NCI-H2171 (cell line): ENCODE measurements at regions not wholly inside any gene's neighbourhood (a gene's known extent, or its start where the extent isn't known, plus 50 kb on each side); places are given as distances from the start of the nearest gene placed in this dataset.

Source experiments
- DNase-seq: peaks from one replicate; lab custom pipeline; 2025; lab: John Stamatoyannopoulos, UW

DNA sequence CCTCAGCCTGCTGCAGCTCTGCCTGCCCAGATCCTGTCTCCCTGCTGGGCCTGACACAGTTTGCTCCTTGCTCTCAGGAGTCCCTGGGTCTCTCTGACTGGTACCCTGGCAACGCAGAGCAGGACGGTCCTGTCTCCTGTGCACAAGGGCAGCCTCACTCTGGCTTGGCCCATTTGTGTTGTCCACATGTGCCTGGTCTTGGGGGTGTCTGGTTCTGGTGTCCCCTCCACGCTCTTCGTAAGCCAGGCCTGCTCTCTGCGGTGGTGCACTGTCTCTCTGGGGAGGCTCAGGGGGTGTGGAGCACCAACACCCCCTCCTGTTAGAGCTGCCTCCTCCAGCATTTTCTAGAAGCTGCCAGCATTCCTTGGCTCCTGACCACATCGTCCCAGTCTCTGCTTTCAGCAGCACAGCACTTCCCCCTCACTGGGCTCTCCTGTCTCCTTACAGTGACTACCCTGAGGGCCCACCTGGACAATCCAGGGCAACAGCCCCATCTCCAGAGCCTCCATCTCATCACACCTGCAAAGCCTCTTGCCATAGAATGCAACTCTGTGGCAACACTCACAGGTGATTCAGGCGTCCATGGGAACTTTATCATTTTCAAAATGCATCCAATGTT, 235.6 kb upstream of the HS6ST1 start:
- no peak for DNase-seq

DNA sequence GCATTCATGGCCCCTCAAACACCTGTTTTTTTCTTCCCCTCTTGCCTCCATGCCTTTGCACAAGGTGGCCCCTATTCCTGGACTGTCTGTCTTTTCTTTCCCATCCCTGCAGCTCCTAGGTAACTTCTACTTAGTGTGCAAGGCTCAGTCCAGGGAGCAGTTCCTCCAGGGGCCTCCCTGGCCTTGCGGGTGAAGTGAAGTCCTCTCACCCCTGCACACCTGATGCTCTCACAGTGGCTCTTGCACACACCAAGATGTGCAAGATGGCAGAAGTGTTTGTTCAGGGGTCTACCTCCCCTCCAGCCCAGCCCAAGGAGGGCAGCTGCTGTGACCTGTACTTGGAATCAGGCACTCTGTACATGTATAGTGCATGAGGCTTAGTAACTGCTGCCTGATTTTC, 236.8 kb upstream of the HS6ST1 start:
- no peak for DNase-seq

DNA sequence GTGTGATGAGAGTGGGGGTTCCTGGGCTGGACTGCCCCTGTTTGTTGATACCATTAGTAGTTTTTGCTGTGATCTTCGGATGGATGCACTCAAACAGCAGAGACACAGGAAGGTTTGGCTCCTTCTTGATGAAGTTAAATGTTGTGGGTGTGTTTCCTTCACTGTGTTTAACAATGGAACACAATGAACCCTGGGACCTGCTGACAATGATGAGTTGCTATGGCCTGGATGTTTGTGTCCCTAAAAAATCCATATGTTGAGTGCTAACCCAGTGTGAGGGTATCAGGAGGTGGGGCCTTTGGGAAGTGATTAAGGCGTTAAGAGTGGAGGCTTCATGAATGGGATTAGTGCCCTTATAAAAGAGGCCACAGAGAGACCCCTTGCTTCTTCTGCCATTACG, 237.4 kb upstream of the HS6ST1 start:
- DNase-seq = no peak

DNA sequence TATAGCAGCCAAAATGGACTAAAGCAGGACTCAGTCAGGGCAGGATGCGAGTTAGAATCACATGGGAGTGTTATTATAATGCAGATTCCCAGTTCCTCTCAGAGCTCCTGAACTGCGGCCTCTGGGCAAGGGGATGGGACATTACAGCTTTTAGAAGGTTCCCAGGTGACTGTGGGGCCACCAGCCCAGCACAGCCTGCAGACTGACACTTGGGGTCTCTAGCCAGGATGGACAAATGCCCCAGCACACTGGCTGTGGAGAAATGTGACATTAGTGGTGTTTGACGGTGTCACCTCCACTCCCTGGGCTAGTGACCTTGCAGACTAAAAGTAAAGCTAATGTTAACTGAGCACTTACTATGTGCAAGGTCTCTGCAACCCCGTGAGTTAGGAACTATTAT, 238.0 kb upstream of the HS6ST1 start:
- no peak for DNase-seq

DNA sequence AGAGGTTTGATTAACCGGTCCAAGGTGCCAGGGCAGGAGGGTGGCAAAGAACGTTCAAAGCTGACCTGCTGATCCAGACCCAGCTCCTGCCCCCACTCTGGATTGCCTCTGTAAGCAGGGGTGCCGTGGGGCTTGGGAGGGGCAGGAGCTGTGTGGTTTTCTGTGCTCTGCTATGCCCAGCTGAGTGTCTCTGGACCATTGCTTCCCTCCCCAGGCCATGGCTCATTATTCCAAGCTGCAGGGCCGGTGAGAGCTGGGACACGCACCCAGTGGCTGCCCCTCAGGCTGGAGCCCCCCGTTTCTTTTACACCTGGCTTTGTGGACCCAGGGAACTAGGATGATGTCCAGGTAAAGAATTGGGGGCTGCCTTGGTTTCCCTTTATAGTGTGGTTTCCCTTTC, 238.4 kb upstream of the HS6ST1 start:
- no peak for DNase-seq

DNA sequence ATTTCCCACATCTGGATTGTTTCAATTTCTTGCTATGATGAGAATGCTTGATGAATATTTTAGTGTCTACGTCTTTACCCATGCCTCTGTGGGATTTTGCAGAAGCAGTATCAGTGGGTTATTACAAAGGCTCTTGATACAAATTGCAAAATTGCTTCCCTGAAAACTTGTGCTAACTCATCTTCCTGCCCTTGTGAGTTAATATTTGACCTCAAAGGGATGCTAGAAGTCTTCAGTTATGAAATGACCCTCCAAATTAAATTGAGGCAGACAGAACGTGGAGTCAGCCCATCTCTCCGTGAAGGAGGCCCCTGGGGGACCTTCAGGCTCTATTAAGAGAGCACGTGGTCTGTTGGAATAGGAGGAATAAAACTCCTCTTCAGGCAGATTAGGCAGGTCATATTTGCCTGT, 239.2 kb upstream of the HS6ST1 start:
- DNase-seq = no peak

DNA sequence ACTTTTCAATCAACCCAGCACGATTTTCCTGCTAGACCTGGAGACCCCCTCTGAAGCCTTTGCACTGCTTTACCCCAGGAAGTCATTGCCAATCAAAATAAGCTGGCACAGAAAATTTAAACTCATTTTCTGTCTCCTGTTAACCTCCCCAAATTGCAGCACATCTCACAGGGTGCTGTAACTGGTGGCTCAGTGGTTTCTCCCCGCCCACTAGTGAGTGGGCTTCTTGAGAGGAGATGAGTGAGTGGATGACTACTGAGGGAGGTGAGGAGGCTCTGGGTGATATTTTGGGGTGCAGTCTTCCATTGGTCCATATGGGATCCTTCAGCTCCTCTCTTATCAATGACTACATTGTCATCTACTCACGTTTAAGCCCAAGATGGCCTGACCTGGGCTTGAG, 239.8 kb upstream of the HS6ST1 start:
- DNase-seq = no peak

DNA sequence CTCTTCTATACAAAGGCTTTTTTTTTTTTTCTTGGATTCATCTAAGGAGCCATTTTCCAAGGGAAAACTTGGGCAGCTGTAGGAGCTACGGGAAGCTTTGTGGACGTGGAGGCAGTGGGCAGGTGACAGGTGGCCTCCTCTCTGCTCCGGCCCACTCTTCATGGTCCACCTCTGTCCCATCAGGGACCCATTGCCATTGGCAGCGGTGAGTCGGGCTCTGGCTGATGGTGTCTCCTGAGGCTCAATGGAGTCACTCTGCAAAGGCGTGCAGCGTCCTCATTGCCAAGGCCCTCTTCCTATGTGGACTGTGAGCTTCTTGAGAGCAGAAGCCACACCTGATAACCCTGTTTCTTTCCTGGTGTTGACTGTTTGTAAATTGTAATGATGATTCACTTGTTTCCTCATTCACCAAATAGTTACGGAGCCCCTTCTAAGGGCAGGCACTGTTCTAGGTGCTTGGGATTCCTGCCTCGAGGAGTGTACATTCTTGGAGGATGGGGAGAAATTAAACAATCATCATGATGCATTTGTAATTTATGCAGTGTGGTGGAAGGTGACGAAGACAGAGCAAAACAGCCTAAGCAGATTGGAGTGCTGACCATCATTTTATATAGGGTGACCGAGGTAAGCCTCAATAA, 240.3 kb upstream of the HS6ST1 start:
- DNase-seq = no peak

DNA sequence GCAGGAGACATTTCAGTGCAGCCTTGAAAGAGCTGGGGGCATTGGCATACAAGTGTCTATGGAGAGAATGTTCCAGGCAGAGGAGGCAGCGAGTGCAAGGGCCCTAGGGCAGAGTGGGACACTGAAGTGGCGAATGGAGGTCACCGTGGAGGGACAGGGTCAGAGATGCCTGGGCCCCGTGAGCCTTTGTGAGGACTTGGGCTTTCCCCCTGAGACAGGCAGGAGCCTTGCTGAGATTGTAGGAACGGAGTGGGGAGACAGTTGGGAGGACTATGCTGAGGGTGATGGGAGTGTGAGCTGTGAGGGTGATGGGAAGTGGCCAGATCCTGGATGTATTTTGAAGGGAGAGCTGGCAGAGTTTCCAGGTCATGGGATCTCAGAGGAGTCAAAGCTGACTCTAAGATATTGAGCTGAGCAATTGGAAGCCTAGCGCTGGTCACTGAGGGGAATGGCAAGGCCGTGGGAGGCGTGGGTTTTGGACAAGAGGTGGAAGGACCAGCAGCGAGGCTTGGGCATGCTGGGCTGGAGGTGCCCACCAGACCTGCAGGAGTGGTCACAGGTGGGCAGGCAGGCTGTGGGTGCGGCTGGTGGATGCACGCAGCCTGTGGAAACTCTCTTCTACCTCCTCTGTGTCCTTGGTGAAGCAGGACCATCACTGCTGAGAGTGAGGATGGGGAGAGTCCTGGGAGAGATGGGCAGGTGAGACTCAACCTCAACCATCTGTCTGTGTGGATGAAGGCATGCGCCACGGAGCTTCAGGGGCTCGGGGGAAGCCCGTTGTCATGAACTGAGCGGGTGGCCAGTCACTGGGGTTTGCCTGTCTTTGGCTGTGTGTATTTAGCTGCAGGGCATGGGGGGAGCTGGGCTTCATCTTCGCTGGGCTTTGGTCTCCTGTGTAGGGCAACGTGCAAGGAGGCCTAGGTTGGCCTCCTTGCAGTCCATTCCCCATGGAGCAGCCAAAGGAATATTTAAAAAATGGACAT, 241.2 kb upstream of the HS6ST1 start:
- DNase-seq = no peak

DNA sequence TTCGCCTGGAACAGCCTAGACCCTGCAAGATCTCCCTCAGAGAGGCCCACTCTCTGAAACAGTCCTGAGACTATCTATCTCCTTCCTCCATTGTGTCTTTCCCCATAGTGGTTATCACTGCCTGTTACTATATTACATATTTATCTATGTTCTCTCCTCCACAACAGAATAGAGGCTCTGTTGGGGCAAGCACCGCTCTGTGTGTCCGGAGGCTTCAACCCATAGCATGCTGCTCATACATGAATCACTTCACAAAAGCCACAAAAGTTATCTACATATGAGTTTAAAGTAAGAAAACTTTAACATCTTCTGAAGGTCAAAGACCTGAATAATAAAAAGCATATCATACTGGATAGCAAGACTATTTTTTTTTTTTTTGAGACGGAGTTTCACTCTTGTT, 242.1 kb upstream of the HS6ST1 start:
- DNase-seq = no peak

DNA sequence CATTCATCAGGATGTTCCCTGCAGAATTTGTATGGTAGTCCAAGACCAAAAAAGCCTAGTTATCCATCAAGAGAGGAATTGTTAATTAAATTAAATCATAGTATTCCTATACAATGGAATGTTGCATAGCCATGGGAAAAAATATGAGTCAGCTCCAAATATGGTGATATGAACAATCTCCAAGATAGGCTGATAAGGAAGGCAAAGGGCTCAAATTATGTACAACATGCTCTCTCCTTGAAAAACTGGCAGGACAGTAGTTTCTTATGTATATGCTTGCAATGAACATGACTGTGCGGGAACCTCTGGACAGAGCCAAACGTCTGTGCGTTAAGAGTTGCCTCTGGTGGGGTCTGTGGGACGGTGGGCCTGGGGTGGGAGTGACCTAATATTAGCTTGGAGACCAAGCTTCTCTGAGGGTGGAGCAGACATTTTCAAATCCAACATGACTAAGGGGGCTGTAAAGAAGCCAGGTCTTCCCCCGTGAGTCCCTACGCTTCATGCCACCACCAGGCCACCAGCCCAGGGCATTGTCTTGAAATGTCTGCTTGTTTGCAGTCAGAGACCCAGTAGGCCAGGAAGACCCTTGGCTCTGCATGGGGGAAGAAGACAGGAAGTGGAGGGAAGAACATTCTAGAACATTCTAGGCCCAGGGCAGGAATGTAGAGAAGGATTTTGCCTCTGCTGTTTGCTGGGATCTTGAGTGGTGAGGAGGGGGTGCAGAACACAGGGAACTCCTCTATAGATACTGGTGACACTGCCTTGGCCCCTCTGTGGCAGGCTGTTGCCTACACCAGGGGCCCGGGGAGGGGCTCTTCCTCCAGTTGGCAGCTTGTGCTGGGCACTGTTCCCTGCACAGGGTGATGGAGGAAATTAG, 244.0 kb upstream of the HS6ST1 start:
- DNase-seq = no peak

DNA sequence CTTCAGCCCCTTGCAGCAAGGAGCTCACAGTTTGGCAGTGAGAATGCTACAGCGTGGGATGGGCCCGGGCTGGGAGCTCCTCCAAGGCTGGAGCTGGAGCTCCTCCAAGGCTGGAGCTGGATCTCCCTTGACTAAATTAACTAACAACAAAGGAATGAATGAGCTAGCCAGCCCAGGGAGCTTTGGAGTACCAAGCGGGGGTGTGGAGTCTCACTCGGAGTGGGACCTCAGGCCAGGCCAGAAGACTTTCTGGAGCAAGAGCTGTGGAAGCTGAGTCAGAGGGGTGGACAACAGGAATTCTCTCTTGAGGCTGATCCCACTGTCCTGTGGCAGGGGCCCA, 244.7 kb upstream of the HS6ST1 start:
- DNase-seq = no peak

DNA sequence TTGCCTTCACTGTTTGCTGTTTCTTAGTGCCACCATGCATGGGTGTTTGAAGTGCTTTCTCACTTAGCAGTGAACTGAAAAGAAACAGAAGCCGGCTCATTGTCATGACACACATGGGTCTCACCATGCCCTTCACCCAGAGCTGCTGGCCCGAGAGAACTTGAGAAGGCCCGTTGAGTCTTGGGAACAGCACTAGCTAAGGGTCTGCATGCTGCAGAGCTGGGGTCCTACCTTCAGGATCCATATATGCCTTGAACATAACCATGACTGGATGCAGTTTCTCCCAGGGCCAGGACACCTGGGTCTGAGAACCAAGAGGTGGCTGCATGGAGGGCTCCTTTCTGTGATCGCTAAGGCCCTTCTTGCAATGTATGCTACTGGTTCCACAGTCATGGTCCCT, 245.5 kb upstream of the HS6ST1 start:
- DNase-seq = no peak

DNA sequence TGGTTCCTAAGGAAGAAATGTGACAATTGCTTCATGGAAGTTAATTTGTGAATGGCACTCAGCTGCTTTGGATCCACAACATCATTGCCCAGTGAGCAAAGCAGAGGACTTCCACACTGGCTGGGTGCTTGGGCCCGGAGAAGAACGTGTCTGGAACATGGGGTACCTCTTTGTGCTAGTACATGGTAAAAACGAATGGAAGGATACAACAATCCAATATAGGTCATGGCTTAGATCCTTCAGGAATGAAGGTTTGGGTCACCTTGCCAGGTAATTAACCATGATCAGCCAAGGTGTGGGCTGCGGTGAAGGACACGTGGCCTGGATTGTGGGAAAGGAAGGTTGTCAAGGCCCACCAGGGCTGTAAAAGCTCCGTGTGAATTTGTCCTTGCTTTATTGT, 245.9 kb upstream of the HS6ST1 start:
- DNase-seq = no peak

DNA sequence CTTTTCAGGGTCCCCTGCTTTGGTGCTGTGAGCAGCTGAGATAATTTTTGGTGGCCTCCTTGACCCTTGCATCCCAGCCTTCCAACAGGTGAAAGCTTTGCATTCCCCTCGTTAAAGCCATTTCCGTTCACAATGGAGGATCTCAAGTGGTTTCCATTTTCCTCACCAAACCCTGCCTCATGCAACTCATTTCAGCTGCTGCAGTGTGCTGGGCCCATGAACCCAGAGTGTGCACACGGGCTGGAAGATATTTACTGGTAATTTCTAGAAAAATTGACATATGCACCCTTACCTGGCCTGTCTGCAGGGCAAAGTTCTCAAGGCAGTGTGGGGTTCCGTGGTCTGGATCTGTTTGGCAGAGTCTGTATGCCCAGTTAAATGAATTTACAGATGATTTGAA, 246.8 kb upstream of the HS6ST1 start:
- no peak for DNase-seq

DNA sequence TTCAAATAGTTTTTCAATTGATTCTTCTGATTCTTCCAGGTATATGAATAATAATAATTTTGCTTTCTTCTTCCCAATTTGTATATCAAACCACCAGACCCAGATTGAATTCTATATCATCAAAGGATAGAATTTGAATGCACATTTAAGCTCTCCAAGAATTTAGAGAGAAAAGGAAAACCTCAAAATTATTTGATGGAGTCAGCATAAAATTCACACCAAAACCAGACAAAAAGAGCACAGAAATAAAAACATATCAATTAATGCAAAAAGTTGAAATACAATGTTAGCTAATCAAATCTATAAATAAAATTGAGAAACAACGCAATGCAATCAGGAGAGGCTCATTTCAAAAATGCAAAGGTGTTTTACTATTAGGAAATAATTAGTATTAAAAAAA, 248.0 kb upstream of the HS6ST1 start:
- DNase-seq = no peak

DNA sequence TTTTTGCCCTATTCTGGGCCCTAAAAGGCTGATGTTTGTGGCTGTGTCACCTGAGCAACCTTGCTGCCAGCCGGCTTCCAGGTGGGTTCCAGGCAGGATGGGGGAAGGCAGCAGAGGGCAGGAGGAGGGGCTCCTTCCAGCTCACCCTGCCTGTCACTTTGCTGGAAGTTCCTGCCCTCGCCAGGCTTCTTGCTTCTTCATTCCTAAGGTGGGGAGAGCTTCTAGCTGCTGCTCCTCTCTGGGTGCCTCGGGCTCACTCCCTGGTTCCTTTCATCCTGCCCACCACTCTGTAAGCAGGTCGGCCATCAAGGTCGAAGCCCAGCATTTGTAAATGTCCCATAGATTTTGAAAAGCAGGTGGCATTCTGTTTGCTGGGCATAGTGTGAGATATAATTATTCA, 249.4 kb upstream of the HS6ST1 start:
- no peak for DNase-seq

DNA sequence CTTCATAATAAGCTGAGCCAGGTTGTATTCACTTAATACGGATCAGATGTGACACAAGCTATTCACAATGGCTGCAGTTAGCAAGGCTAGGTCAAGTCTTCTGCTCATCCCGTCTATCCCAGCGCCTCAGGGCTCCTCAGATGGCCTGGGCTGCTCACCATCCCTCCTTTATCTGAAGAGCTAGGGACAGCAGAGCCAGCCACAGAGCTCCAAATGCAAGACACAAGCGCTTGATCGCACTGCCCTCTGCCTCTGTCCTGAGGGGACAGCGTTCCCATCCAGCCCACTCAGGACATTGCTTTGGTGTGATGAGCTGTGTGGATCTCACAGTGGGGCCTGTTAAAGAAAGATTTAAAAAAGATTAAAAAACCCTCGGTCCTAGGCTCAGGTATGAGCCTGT, 254.4 kb upstream of the HS6ST1 start:
- DNase-seq = no peak

DNA sequence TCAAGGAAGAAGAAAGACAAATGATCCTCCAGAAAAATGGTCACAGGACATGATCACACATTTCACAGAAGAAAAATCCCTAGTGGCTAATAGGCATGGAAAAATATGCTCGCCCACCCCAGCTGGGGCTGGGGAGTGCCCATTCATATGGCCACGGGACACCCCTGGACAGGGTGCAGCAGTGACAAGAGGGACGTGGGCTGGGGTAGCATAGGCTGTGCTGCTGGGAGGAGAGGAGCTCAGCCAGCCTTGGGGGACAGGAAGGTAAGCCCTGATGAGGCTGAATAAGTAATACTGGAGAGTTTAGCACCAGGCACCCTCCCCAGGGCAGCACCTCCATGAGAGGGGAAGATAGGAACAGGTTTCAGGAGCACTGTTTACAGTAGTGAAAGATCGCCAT, 254.9 kb upstream of the HS6ST1 start:
- no peak for DNase-seq

DNA sequence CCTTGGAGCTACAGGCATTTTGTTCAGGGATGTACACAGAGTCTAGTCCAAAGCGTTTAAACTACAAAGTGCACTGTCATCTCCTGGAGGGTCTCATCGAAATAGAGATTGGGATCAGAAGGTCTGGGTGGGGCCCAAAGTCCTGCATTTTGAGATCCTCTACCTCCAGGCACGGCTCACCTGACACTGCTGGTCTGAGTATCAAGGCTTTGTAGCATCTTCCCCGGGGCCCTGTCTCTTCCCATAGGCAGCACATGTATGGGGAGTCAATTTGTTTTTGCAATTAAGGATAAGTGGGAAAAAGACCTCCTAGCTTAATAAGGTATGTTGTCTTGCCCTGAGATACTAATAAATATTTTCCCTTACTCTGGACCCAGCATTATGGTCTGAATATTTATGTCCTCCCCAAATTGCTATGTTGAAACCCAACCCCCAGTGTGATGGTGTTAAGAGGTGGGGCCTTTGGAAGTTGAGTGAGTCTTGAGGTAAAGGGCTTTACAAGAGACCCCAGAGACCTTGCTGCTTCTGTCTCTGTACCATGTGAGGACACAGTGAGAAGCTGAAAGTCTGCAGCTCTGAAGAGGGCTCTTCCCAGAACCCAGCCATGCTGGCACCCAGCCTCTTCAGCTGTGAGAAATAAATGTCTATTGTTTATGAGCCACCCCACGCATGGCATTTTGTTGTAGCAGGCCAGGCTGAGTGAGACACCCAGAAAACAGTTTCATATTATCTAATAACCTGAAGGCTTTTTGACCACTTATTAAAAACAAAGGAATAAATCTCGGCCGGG, 258.7 kb upstream of the HS6ST1 start:
- DNase-seq = no peak
